ENCODE measurements at regions not wholly inside any gene's neighbourhood (a gene's known extent, or its start where the extent isn't known, plus 50 kb on each side); places are given as distances from the start of the nearest gene placed in this dataset.

GRCh38 chr17:12568358-12569251 is 97.1 kb upstream of the MYOCD start (continued):
- TF ChIP-seq REST (IDR thresholded peaks at IDR 0.05; ENCODE audit: low read depth, low read length) (no peak), NR2C2 (IDR thresholded peaks at IDR 0.05; ENCODE audit: borderline replicate concordance, control insufficient read depth, insufficient read length, low read depth) (no peak), ZZZ3 (IDR thresholded peaks at IDR 0.05; ENCODE audit: control insufficient read depth, insufficient read length, low read depth) (no peak), POLR2A (IDR thresholded peaks at IDR 0.05; ENCODE audit: low read depth, low read length) (no peak), BMI1 (IDR thresholded peaks at IDR 0.05; ENCODE audit: borderline replicate concordance) (no peak), POLR2AphosphoS5 (IDR thresholded peaks at IDR 0.05; ENCODE audit: low read length) (no peak), ELK1 (IDR thresholded peaks at IDR 0.05; ENCODE audit: low read depth, low read length) (no peak), ASH2L (IDR thresholded peaks at IDR 0.05; ENCODE audit: borderline replicate concordance, low read depth) (no peak), IRF3 (IDR thresholded peaks at IDR 0.05) (no peak), MLLT1 (IDR thresholded peaks at IDR 0.05) (no peak), ESRRA (IDR thresholded peaks at IDR 0.05; ENCODE audit: low read length) (no peak), ETV6 (conservative IDR thresholded peaks at IDR 0.05 in 1 of 2, IDR thresholded peaks at IDR 0.05 in 1 of 2; ENCODE audit: borderline replicate concordance in 1 of 2, low read depth in 1 of 2) (no peak)

All from GM12878 (cell line).